OCI-LY3 (cell line): ENCODE measurements at regions not wholly inside any gene's neighbourhood (a gene's known extent, or its start where the extent isn't known, plus 50 kb on each side); places are given as distances from the start of the nearest gene placed in this dataset.

ENCODE experiments used
- H2AFZ ChIP-seq: fragments of 200-600, 300-600 bp; shearing (Covaris generic); 2 replicates; pipeline ENCODE4 v1.6.0; 2014; ENCODE audit warnings: antibody characterized with exemption, low read depth, low read length
- H3K27ac ChIP-seq: fragments of 200-600, 300-600 bp; sonication (generic); 2 replicates; pipeline ENCODE4 v1.5.1; 2014; ENCODE audit warnings: mild to moderate bottlenecking, low read length, moderate library complexity, mixed read lengths
- H3K27me3 ChIP-seq: fragments of 200-600, 300-600 bp; sonication (generic); 2 replicates; pipeline ENCODE4 v1.6.1; 2014; ENCODE audit warnings: low read depth, low read length, mixed read lengths
- H3K36me3 ChIP-seq: fragments of 200-600, 300-600 bp; sonication (generic); replicated peaks from 2 replicates; pipeline ENCODE3; 2014; ENCODE audit warnings: low read depth, low read length, mixed read lengths
- H3K4me1 ChIP-seq: fragments of 300-600, 200-600 bp; sonication (generic); 2 replicates; pipeline ENCODE4 v1.6.1; 2014; ENCODE audit warnings: low read length, mixed read lengths
- H3K4me2 ChIP-seq: fragments of 200-600, 300-600 bp; sonication (generic); 2 replicates; pipeline ENCODE4 v1.6.1; 2014; ENCODE audit warnings: low read length, mixed read lengths
- H3K4me3 ChIP-seq: fragments of 300-600, 200-600 bp; sonication (generic); 2 replicates; pipeline ENCODE4 v1.5.1; 2014; ENCODE audit warnings: antibody characterized with exemption, mild to moderate bottlenecking, low read length, moderate library complexity
- H3K79me2 ChIP-seq: fragments of 300-600, 200-600 bp; shearing (Covaris generic); 2 replicates; pipeline ENCODE4 v1.6.1; 2014; ENCODE audit warnings: mild to moderate bottlenecking, low read length, mixed read lengths
- H3K9ac ChIP-seq: fragments of 300-600, 200-600 bp; shearing (Covaris generic); 2 replicates; pipeline ENCODE4 v1.6.0; 2014; ENCODE audit warnings: mild to moderate bottlenecking, low read length, moderate library complexity
- H3K9me3 ChIP-seq: fragments of 200-600, 300-600 bp; shearing (Covaris generic); 2 replicates; pipeline ENCODE4 v1.6.1; 2014; ENCODE audit warnings: low read length, mixed read lengths; ENCODE audit not compliant: insufficient read depth
- H4K20me1 ChIP-seq: fragments of 200-600, 300-600 bp; sonication (generic); 2 replicates; pipeline ENCODE4 v1.6.1; 2016; ENCODE audit warnings: low read length, mixed read lengths; ENCODE audit not compliant: insufficient read depth
- EZH2phosphoT487 ChIP-seq: fragments of 200-600 bp; shearing (Covaris generic); IDR thresholded peaks from 2 replicates; pipeline ENCODE4 v1.6.1; 2018; ENCODE audit warnings: antibody characterized with exemption, mixed run types, low read depth
- TF ChIP-seq, protein P1 (sequence below): fragments of 200-600, 300-600 bp; sonication (generic); IDR thresholded peaks from 2 replicates; pipeline ENCODE4 v1.5.1; 2014; ENCODE audit warnings: antibody characterized with exemption, low read length, low read depth

DNA sequence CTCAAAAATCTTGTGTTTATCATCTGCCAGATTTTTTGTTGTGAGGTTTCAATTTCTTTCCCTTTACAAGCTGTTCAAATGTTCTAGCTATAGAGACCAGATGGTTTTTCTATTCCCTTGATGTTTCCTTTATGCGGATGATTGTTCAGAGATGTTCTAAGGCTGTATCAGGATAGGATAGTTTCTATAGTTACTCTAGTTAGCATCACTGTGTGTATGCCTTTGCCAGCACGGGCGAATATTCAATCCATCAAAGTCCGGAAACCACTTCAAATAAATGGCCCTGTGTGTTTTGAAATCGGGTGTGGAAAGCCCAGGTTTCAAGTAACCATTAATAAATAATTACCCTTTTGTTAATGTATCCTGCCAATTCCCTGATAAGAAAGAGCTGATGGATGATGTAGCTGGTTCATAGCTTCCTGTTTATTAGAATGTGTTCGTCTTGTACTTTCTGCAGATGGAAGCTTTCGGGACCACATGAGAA lies 149.8 kb upstream of the PRKCQ start:
- Histone ChIP-seq H3K4me3 (no peak overlapping the region), H3K4me2 (no peak overlapping the region)

DNA sequence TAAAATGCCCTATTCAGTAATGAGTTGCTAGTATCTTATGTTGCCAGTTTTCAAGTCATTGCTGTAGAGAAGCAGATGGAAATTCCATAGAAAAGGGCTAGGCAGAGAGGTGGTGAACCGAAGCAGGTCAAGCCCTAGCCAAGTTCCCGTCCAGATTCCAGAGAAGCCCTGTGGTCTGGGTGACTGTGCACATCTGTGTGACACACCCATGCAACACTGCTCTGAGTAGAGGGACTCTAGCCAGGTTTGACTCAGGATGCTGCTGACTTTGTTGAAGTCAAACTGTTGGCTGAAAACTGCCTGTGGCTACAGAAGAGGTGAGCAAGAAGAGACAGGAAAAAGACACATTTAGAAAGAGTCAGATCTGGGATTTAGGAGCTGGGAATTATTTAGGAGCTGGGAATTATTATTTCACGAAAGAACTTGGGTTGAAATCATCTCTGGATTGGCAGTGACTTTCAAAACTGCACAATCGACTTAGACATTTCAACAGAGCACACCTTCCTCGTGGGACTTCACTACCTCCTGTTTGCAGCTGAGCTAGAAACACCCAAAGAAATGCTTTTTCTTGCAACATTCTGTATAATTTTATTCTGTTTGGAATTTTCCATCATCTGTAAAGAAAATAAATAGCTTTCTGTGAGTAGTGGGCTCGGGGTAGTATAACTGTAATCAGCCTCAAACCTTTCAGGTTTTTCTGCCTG lies 149.1 kb upstream of the PRKCQ start:
- TF ChIP-seq, protein P1, sequence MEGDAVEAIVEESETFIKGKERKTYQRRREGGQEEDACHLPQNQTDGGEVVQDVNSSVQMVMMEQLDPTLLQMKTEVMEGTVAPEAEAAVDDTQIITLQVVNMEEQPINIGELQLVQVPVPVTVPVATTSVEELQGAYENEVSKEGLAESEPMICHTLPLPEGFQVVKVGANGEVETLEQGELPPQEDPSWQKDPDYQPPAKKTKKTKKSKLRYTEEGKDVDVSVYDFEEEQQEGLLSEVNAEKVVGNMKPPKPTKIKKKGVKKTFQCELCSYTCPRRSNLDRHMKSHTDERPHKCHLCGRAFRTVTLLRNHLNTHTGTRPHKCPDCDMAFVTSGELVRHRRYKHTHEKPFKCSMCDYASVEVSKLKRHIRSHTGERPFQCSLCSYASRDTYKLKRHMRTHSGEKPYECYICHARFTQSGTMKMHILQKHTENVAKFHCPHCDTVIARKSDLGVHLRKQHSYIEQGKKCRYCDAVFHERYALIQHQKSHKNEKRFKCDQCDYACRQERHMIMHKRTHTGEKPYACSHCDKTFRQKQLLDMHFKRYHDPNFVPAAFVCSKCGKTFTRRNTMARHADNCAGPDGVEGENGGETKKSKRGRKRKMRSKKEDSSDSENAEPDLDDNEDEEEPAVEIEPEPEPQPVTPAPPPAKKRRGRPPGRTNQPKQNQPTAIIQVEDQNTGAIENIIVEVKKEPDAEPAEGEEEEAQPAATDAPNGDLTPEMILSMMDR, result no peak
- no peak for TF ChIP-seq EZH2phosphoT487
- Histone ChIP-seq H3K36me3 (no peaks in the 10 kb centered on the region), H3K9me3 (no peaks in the 10 kb centered on the region), H3K9ac (no peak overlapping the region), H2AFZ (no peak overlapping the region), H3K4me2 (no peak overlapping the region), H3K27ac (no peak overlapping the region), H3K4me1 (no peaks in the 10 kb centered on the region), H3K27me3 (peaks cover 20% of the 10 kb centered on the region), H3K79me2 (no peaks in the 10 kb centered on the region), H3K4me3 (no peak overlapping the region), H4K20me1 (no peaks in the 10 kb centered on the region)

More for the DNA sequence above, 149.8 kb upstream of the PRKCQ start:
- Histone ChIP-seq H3K27me3 (peaks cover 18% of the 10 kb centered on the region), H2AFZ (no peak overlapping the region), H3K79me2 (no peaks in the 10 kb centered on the region), H3K36me3 (no peaks in the 10 kb centered on the region), H3K9ac (no peak overlapping the region), H3K9me3 (no peaks in the 10 kb centered on the region), H3K27ac (no peak overlapping the region), H4K20me1 (no peaks in the 10 kb centered on the region), H3K4me1 (no peaks in the 10 kb centered on the region)
- no peak for TF ChIP-seq EZH2phosphoT487
- TF ChIP-seq, protein P1, result no peak

DNA sequence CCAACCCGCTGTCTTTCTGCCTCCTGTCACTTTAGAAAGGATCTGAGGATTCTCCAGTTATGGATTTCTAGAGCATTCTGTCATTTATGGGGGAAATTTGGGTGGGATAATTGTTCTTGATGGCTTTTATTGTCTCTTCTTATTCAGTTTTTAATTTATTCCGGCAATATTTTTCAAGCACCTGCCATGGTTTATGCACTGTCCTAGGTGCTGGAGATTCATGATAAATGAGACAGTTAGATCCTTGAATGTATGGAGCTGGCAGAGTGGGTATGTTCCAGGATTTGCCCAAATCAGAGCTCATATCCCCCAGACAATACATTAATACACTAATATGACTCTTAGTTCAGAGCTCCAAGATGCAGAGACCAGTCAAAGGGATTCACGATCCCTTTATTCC lies 146.8 kb upstream of the PRKCQ start:
- TF ChIP-seq EZH2phosphoT487, result no peak
- TF ChIP-seq, protein P1, result no peak
- Histone ChIP-seq H3K36me3 (no peaks in the 10 kb centered on the region), H3K27ac (no peak overlapping the region), H3K4me2 (no peak overlapping the region), H3K4me1 (no peaks in the 10 kb centered on the region), H3K79me2 (no peaks in the 10 kb centered on the region), H3K9ac (no peak overlapping the region), H2AFZ (no peak overlapping the region), H3K4me3 (no peak overlapping the region), H3K9me3 (no peaks in the 10 kb centered on the region), H3K27me3 (peaks cover 24% of the 10 kb centered on the region), H4K20me1 (no peaks in the 10 kb centered on the region)

DNA sequence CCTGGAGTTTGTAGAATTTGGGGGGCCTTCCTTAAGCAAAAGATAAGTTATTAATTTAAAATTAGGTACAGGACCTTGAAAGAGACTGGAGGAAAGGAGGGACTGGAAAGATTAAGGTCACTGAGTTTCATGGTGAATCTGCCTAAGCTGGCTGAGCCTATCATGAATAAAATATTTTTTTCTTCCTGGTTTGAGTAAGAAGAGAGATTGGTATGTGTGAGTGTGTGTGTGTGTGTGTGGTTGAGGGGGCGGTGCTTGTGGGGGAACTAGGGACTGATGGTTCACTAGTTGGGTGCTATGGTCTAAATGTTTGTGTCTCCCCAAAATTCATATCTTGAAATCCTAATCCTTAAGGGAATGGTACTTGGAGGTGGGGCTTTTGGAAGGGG lies 142.5 kb upstream of the PRKCQ start:
- Histone ChIP-seq H3K9ac (no peak overlapping the region), H3K4me1 (no peaks in the 10 kb centered on the region), H3K27ac (no peak overlapping the region), H2AFZ (no peak overlapping the region), H3K4me3 (no peak overlapping the region), H3K36me3 (no peaks in the 10 kb centered on the region), H3K79me2 (no peaks in the 10 kb centered on the region), H4K20me1 (no peaks in the 10 kb centered on the region), H3K4me2 (no peak overlapping the region), H3K27me3 (peaks cover 22% of the 10 kb centered on the region), H3K9me3 (no peaks in the 10 kb centered on the region)
- TF ChIP-seq EZH2phosphoT487, result no peak
- TF ChIP-seq, protein P1, result no peak
